ENCODE measurements at regions not wholly inside any gene's neighbourhood (a gene's known extent, or its start where the extent isn't known, plus 50 kb on each side); places are given as distances from the start of the nearest gene placed in this dataset.

DNA sequence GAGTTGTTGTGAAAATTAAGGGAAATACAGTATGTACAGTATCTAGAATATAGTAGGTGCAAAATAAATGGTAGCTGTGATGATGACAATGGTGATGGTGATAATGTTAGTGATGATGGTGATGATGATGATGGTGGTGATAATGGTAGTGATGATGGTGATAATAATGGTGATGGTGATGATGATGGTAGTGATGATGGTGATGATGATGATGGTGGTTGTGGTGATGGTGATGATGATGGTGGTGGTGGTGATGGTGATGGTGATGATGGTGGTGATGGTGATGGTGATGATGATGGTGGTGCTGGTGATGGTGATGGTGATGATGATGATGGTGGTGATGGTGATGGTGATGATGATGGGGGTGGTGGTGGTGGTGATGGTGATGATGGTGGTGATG is 91.3 kb upstream of the FOXF1 start:
- ChIA-PET POLR2A (no interaction called here), CTCF (no interaction called here)
- DNase-seq (ENCODE audit: extremely low spot score): no peak
- TF ChIP-seq PKNOX1 (IDR thresholded peaks at IDR 0.05) (no peak), ARNT (IDR thresholded peaks at IDR 0.05) (no peak), FOXK2 (IDR thresholded peaks at IDR 0.05) (no peak), NFRKB (IDR thresholded peaks at IDR 0.05) (no peak), BHLHE40 (IDR thresholded peaks at IDR 0.05; ENCODE audit: borderline replicate concordance) (no peak), L3MBTL2 (conservative IDR thresholded peaks at IDR 0.05) (no peak), FOXM1 (IDR thresholded peaks at IDR 0.05; ENCODE audit: borderline replicate concordance) (no peak), TARDBP (IDR thresholded peaks at IDR 0.05) (no peak), SUZ12 (IDR thresholded peaks at IDR 0.05) (no peak), ELF4 (IDR thresholded peaks at IDR 0.05) (no peak), HDGF (IDR thresholded peaks at IDR 0.05; ENCODE audit: borderline replicate concordance) (no peak), LEF1 (IDR thresholded peaks at IDR 0.05; ENCODE audit: borderline replicate concordance) (no peak), CTBP1 (IDR thresholded peaks at IDR 0.05; ENCODE audit: borderline replicate concordance) (no peak), FOXA1 (IDR thresholded peaks at IDR 0.05) (no peak), SP1 (IDR thresholded peaks at IDR 0.05) (no peak), ZNF384 (IDR thresholded peaks at IDR 0.05) (no peak)

DNA sequence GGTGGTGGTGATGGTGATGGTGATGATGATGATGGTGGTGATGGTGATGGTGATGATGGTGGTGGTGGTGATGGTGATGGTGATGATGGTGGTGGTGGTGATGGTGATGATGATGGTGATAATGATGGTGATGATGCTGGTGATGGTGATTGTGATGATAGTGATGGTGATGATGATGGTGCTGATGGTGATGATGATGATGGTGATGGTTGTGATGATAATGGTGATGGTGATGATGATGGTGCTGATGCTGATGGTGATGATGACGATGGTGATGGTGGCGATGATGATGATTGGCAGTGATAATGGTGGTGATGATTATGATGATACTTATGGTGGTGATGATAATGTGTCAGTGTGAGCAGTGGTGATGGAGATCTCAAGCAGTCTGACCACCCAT is 90.8 kb upstream of the FOXF1 start:
- POLR2A ChIA-PET: no interaction called here
- no peak for TF ChIP-seq SP1 (IDR thresholded peaks at IDR 0.05)
- no peak for TF ChIP-seq TARDBP (IDR thresholded peaks at IDR 0.05)
- TF ChIP-seq CTBP1 (IDR thresholded peaks at IDR 0.05; ENCODE audit: borderline replicate concordance): no peak
- TF ChIP-seq FOXK2 (IDR thresholded peaks at IDR 0.05): no peak
- TF ChIP-seq ARNT (IDR thresholded peaks at IDR 0.05): no peak
- no peak for TF ChIP-seq FOXM1 (IDR thresholded peaks at IDR 0.05; ENCODE audit: borderline replicate concordance)
- TF ChIP-seq BHLHE40 (IDR thresholded peaks at IDR 0.05; ENCODE audit: borderline replicate concordance): no peak
- no peak for TF ChIP-seq ELF4 (IDR thresholded peaks at IDR 0.05)
- no peak for TF ChIP-seq PKNOX1 (IDR thresholded peaks at IDR 0.05)
- no peak for TF ChIP-seq SUZ12 (IDR thresholded peaks at IDR 0.05)
- no peak for TF ChIP-seq FOXA1 (IDR thresholded peaks at IDR 0.05)
- TF ChIP-seq HDGF (IDR thresholded peaks at IDR 0.05; ENCODE audit: borderline replicate concordance): no peak
- no peak for TF ChIP-seq LEF1 (IDR thresholded peaks at IDR 0.05; ENCODE audit: borderline replicate concordance)
- TF ChIP-seq ZNF384 (IDR thresholded peaks at IDR 0.05): no peak
- no peak for TF ChIP-seq NFRKB (IDR thresholded peaks at IDR 0.05)
- TF ChIP-seq L3MBTL2 (conservative IDR thresholded peaks at IDR 0.05): no peak
- CTCF ChIA-PET: no interaction called here
- DNase-seq (ENCODE audit: extremely low spot score): no peak

GRCh38 chr16:86421995-86422394 is 88.3 kb upstream of the FOXF1 start:
- ChIA-PET POLR2A (no interaction called here), CTCF (interaction anchor here (0.6 kb wide), 1 partner anchor 406 kb away, joined by 3 read pairs; no protein-coding TSS in a partner anchor)
- no peak for DNase-seq (ENCODE audit: extremely low spot score)
- TF ChIP-seq TARDBP (IDR thresholded peaks at IDR 0.05) (no peak), L3MBTL2 (conservative IDR thresholded peaks at IDR 0.05) (no peak), SP1 (IDR thresholded peaks at IDR 0.05) (no peak), FOXA1 (IDR thresholded peaks at IDR 0.05) (no peak), FOXK2 (IDR thresholded peaks at IDR 0.05) (no peak), ZNF384 (IDR thresholded peaks at IDR 0.05) (no peak), ELF4 (IDR thresholded peaks at IDR 0.05) (no peak), PKNOX1 (IDR thresholded peaks at IDR 0.05) (no peak), ARNT (IDR thresholded peaks at IDR 0.05) (no peak)

GRCh38 chr16:86424398-86424797 is 85.9 kb upstream of the FOXF1 start:
- CTCF ChIA-PET: no interaction called here
- POLR2A ChIA-PET: no interaction called here
- DNase-seq (ENCODE audit: extremely low spot score): no peak
- TF ChIP-seq SP1 (IDR thresholded peaks at IDR 0.05) (no peak), PKNOX1 (IDR thresholded peaks at IDR 0.05) (no peak), LEF1 (IDR thresholded peaks at IDR 0.05; ENCODE audit: borderline replicate concordance) (no peak), HDGF (IDR thresholded peaks at IDR 0.05; ENCODE audit: borderline replicate concordance) (no peak), L3MBTL2 (conservative IDR thresholded peaks at IDR 0.05) (no peak), FOXA1 (IDR thresholded peaks at IDR 0.05) (no peak), FOXK2 (IDR thresholded peaks at IDR 0.05) (no peak), CTBP1 (IDR thresholded peaks at IDR 0.05; ENCODE audit: borderline replicate concordance) (no peak), SUZ12 (IDR thresholded peaks at IDR 0.05) (no peak), BHLHE40 (IDR thresholded peaks at IDR 0.05; ENCODE audit: borderline replicate concordance) (no peak), ELF4 (IDR thresholded peaks at IDR 0.05) (no peak), ZNF384 (IDR thresholded peaks at IDR 0.05) (no peak), NFRKB (IDR thresholded peaks at IDR 0.05) (no peak), FOXM1 (IDR thresholded peaks at IDR 0.05; ENCODE audit: borderline replicate concordance) (no peak), TARDBP (IDR thresholded peaks at IDR 0.05) (no peak), ARNT (IDR thresholded peaks at IDR 0.05) (no peak)

DNA sequence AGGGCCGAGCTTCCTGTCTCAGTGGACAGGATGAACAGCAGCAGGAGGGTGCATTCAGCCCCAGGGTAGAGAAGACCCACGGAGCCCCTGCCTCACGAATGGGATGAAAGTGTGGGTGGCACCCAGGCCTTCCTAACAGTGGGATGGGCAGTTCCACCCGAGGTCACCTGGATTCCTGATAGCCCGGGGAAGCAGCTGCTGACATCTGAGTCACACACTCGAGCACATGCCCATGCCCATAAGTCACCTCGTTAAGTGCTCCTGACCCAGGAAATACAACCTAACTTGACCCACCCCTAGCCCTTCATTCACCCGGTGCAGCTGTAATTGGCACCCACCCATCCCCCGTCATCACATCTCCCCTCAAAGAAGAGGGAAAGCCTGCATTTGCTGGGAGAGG is 85.3 kb upstream of the FOXF1 start:
- CTCF ChIA-PET: no interaction called here
- POLR2A ChIA-PET: no interaction called here
- DNase-seq (ENCODE audit: extremely low spot score): no peak
- TF ChIP-seq FOXM1 (IDR thresholded peaks at IDR 0.05; ENCODE audit: borderline replicate concordance) (no peak), SUZ12 (IDR thresholded peaks at IDR 0.05) (no peak), FOXK2 (IDR thresholded peaks at IDR 0.05) (no peak), TARDBP (IDR thresholded peaks at IDR 0.05) (no peak), BHLHE40 (IDR thresholded peaks at IDR 0.05; ENCODE audit: borderline replicate concordance) (no peak), PKNOX1 (IDR thresholded peaks at IDR 0.05) (no peak), ELF4 (IDR thresholded peaks at IDR 0.05) (no peak), LEF1 (IDR thresholded peaks at IDR 0.05; ENCODE audit: borderline replicate concordance) (no peak), CTBP1 (IDR thresholded peaks at IDR 0.05; ENCODE audit: borderline replicate concordance) (no peak), NFRKB (IDR thresholded peaks at IDR 0.05) (no peak), FOXA1 (IDR thresholded peaks at IDR 0.05) (no peak), ZNF384 (IDR thresholded peaks at IDR 0.05) (no peak), HDGF (IDR thresholded peaks at IDR 0.05; ENCODE audit: borderline replicate concordance) (no peak), SP1 (IDR thresholded peaks at IDR 0.05) (no peak), L3MBTL2 (conservative IDR thresholded peaks at IDR 0.05) (no peak), ARNT (IDR thresholded peaks at IDR 0.05) (no peak)
